HL-60 (cell line): ENCODE measurements at regions not wholly inside any gene's neighbourhood (a gene's known extent, or its start where the extent isn't known, plus 50 kb on each side); places are given as distances from the start of the nearest gene placed in this dataset.

Experiments
- DNase-seq, 2 experiments: peaks; one replicate each; pipeline ENCODE4 v3.0.0-alpha.2; 2010 to 2020; ENCODE audit warnings: low read depth in 1 of 2, low spot score in 1 of 2
- H3K27ac ChIP-seq: fragments of 250-450 bp; sonication (Bioruptor Pico); replicated peaks from 2 replicates; pipeline ENCODE4 v1.5.1; 2020; ENCODE audit warnings: mild to moderate bottlenecking, moderate library complexity
- H3K27me3 ChIP-seq: fragments of 250-450 bp; sonication (Bioruptor Pico); 2 replicates; pipeline ENCODE4 v1.5.1; 2021; ENCODE audit warnings: mild to moderate bottlenecking, moderate library complexity; ENCODE audit not compliant: insufficient read depth, poor library complexity, severe bottlenecking
- H3K4me3 ChIP-seq: replicated peaks from 2 replicates; pipeline ENCODE4 v1.5.1; 2011; ENCODE audit warnings: mild to moderate bottlenecking, control low read depth, low read length; ENCODE audit not compliant: insufficient read depth
- CTCF ChIP-seq: IDR thresholded peaks from one replicate; pipeline ENCODE4 v1.5.1; 2011; ENCODE audit warnings: low read length, control low read depth, inconsistent platforms; ENCODE audit not compliant: insufficient read depth
- GABPA ChIP-seq: IDR thresholded peaks from 2 replicates; pipeline ENCODE4 v1.6.1; 2012; ENCODE audit warnings: low read depth
- POLR2AphosphoS5 ChIP-seq: IDR thresholded peaks from 2 replicates; pipeline ENCODE4 v1.6.1; 2012; ENCODE audit warnings: low read depth
- REST ChIP-seq: IDR thresholded peaks from 2 replicates; pipeline ENCODE4 v1.6.1; 2012; ENCODE audit warnings: low read depth; ENCODE audit not compliant: insufficient replicate concordance
- SPI1 ChIP-seq: IDR thresholded peaks from 2 replicates; pipeline ENCODE4 v1.6.1; 2012; ENCODE audit warnings: low read depth, mild to moderate bottlenecking, borderline replicate concordance

- Histone ChIP-seq H3K27me3 (no peaks in the 10 kb centered on the region), H3K4me3 (no peak overlapping the region), H3K27ac (no peak overlapping the region)
- DNase-seq: no peak
- TF ChIP-seq CTCF: no peak
- TF ChIP-seq POLR2AphosphoS5: no peak
- TF ChIP-seq REST: no peak
- no peak for TF ChIP-seq GABPA
- no peak for TF ChIP-seq SPI1
These were observed 185.3 kb downstream of the FAT3 start for GRCh38 chr11:92409956-92410355.

- no peak overlapping the region for H3K27ac ChIP-seq
- H3K4me3 ChIP-seq: no peak overlapping the region
- H3K27me3 ChIP-seq: no peaks in the 10 kb centered on the region
- DNase-seq: no peak
- TF ChIP-seq REST (no peak), GABPA (no peak), CTCF (no peak), SPI1 (no peak)
These were observed 185.9 kb downstream of the FAT3 start for GRCh38 chr11:92410526-92410925.

- no peak for TF ChIP-seq GABPA
- TF ChIP-seq REST: no peak
- TF ChIP-seq CTCF: no peak
- TF ChIP-seq POLR2AphosphoS5: no peak
- no peak for TF ChIP-seq SPI1
These were observed 186.8 kb downstream of the FAT3 start for GRCh38 chr11:92411431-92411830.

More at GRCh38 chr11:92411431-92411830, 186.8 kb downstream of the FAT3 start:
- H3K27ac ChIP-seq: no peak overlapping the region
- no peak overlapping the region for H3K4me3 ChIP-seq
- no peaks in the 10 kb centered on the region for H3K27me3 ChIP-seq
- DNase-seq: no peak
